Mucosa of stomach (tissue), 1 donor: ENCODE measurements at regions not wholly inside any gene's neighbourhood (a gene's known extent, or its start where the extent isn't known, plus 50 kb on each side); places are given as distances from the start of the nearest gene placed in this dataset.

Experiments
- H3K27me3 ChIP-seq: one replicate; pipeline ENCODE4 v1.7.0; 2013; ENCODE audit warnings: mild to moderate bottlenecking, low read length; ENCODE audit not compliant: control insufficient read depth, insufficient read depth
- H3K36me3 ChIP-seq: one replicate; pipeline ENCODE4 v1.7.0; 2013; ENCODE audit warnings: low read length; ENCODE audit not compliant: control insufficient read depth, insufficient read depth
- H3K4me1 ChIP-seq: one replicate; pipeline ENCODE4 v1.7.0; 2013; ENCODE audit warnings: mild to moderate bottlenecking, low read length; ENCODE audit not compliant: control insufficient read depth, insufficient read depth
- H3K4me3 ChIP-seq: one replicate; pipeline ENCODE4 v1.7.0; 2013; ENCODE audit warnings: low read length
- H3K9ac ChIP-seq: one replicate; pipeline ENCODE4 v1.7.0; 2013; ENCODE audit warnings: mild to moderate bottlenecking, low read length, moderate library complexity
- H3K9me3 ChIP-seq: one replicate; pipeline ENCODE4 v1.7.0; 2013; ENCODE audit warnings: mild to moderate bottlenecking, low read length, moderate library complexity; ENCODE audit not compliant: control insufficient read depth
- donor health status: Pancreatic carcinoma.

- no peaks in the 10 kb centered on the region for H3K9me3 ChIP-seq
- H3K4me1 ChIP-seq = no peaks in the 10 kb centered on the region
- H3K9ac ChIP-seq = no peak overlapping the region
- no peaks in the 10 kb centered on the region for H3K27me3 ChIP-seq
- H3K36me3 ChIP-seq = no peaks in the 10 kb centered on the region
- no peak overlapping the region for H3K4me3 ChIP-seq
Measured at GRCh38 chr22:48755059-48755949, 1072.4 kb downstream of the BRD1 start.

GRCh38 chr22:48754611-48755058 is 1073.0 kb downstream of the BRD1 start:
- H3K4me1 ChIP-seq = no peaks in the 10 kb centered on the region
- H3K36me3 ChIP-seq = no peaks in the 10 kb centered on the region
- H3K27me3 ChIP-seq = no peaks in the 10 kb centered on the region

GRCh38 chr22:48753752-48754517 is 1073.7 kb downstream of the BRD1 start:
- Histone ChIP-seq H3K9me3 (no peaks in the 10 kb centered on the region), H3K27me3 (no peaks in the 10 kb centered on the region), H3K4me3 (no peak overlapping the region), H3K4me1 (no peaks in the 10 kb centered on the region), H3K9ac (no peak overlapping the region), H3K36me3 (no peaks in the 10 kb centered on the region)

More at GRCh38 chr22:48754611-48755058, 1073.0 kb downstream of the BRD1 start:
- H3K4me3 ChIP-seq = no peak overlapping the region
- no peaks in the 10 kb centered on the region for H3K9me3 ChIP-seq
- H3K9ac ChIP-seq = no peak overlapping the region

DNA sequence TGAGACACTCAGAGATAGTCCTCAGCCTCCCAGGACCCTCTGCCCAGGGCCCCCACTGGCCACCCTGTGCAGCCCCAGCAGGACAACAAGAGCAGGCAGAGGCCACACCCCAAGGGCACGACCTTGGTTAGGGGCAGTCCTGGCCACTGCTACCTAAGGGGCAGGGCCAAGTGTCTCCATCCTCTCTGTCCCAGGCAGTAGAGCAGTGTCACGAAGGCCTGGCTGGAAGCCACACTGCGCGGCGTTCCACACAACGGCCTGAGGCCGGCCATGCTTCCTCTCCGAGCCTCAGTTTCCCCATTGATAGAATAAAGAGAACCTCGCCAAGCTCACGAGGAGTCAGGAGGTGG is 1074.3 kb downstream of the BRD1 start:
- H3K4me1 ChIP-seq = no peaks in the 10 kb centered on the region
- H3K9ac ChIP-seq = no peak overlapping the region
- H3K36me3 ChIP-seq = no peaks in the 10 kb centered on the region
- H3K9me3 ChIP-seq = no peaks in the 10 kb centered on the region
- H3K4me3 ChIP-seq = no peak overlapping the region
- H3K27me3 ChIP-seq = no peaks in the 10 kb centered on the region

GRCh38 chr22:48752451-48753380 is 1075.0 kb downstream of the BRD1 start:
- Histone ChIP-seq H3K36me3 (no peaks in the 10 kb centered on the region), H3K27me3 (no peaks in the 10 kb centered on the region), H3K4me1 (no peaks in the 10 kb centered on the region), H3K4me3 (no peak overlapping the region), H3K9ac (no peak overlapping the region), H3K9me3 (no peaks in the 10 kb centered on the region)

- no peaks in the 10 kb centered on the region for H3K4me1 ChIP-seq
- H3K9ac ChIP-seq = no peak overlapping the region
- H3K36me3 ChIP-seq = no peaks in the 10 kb centered on the region
- H3K9me3 ChIP-seq = no peaks in the 10 kb centered on the region
- H3K27me3 ChIP-seq = no peaks in the 10 kb centered on the region
- H3K4me3 ChIP-seq = no peak overlapping the region
Measured at GRCh38 chr22:48751539-48752437, 1075.9 kb downstream of the BRD1 start.

DNA sequence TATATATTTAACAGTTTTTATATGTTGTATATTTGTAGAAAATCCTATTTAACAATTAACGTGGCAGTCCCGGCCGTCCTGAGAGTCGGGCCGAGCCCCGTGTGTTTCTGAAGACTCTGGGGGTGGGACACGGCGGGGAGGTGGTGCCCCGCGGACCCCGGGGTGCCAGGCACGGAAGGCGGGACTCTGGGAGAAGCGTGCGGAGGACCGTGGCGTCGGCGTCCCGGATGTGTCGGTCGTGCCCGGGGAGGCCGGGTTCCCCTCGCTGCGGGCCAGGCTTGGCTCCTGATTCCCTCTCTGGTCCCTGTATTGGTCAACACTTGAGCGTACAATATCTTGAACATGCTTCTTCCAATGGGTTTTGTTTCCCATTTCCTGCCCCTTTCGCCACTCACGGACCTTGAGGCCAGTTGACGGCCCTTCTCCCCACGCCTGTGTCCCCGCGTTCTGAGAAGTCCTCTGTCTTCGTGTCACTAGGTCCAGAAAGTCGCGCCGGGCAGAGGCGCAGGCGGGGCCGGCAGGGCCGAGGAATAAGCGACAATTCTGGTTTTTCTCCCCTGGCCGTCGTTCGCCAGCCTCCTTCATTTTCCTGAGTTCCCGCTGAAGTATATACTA is 1076.7 kb downstream of the BRD1 start:
- no peaks in the 10 kb centered on the region for H3K4me1 ChIP-seq
- H3K4me3 ChIP-seq = no peak overlapping the region
- no peak overlapping the region for H3K9ac ChIP-seq
- H3K9me3 ChIP-seq = no peaks in the 10 kb centered on the region
- no peaks in the 10 kb centered on the region for H3K36me3 ChIP-seq
- no peaks in the 10 kb centered on the region for H3K27me3 ChIP-seq

- Histone ChIP-seq H3K4me3 (no peak overlapping the region), H3K9ac (no peak overlapping the region)
Measured at GRCh38 chr22:48750282-48750681, 1077.4 kb downstream of the BRD1 start.

GRCh38 chr22:48749555-48750227 is 1078.0 kb downstream of the BRD1 start:
- no peaks in the 10 kb centered on the region for H3K9me3 ChIP-seq
- H3K9ac ChIP-seq = no peak overlapping the region
- H3K36me3 ChIP-seq = no peaks in the 10 kb centered on the region
- H3K27me3 ChIP-seq = no peaks in the 10 kb centered on the region
- no peak overlapping the region for H3K4me3 ChIP-seq
- no peaks in the 10 kb centered on the region for H3K4me1 ChIP-seq

More at GRCh38 chr22:48750282-48750681, 1077.4 kb downstream of the BRD1 start:
- no peaks in the 10 kb centered on the region for H3K4me1 ChIP-seq
- H3K9me3 ChIP-seq = no peaks in the 10 kb centered on the region
- no peaks in the 10 kb centered on the region for H3K36me3 ChIP-seq
- H3K27me3 ChIP-seq = no peaks in the 10 kb centered on the region

DNA sequence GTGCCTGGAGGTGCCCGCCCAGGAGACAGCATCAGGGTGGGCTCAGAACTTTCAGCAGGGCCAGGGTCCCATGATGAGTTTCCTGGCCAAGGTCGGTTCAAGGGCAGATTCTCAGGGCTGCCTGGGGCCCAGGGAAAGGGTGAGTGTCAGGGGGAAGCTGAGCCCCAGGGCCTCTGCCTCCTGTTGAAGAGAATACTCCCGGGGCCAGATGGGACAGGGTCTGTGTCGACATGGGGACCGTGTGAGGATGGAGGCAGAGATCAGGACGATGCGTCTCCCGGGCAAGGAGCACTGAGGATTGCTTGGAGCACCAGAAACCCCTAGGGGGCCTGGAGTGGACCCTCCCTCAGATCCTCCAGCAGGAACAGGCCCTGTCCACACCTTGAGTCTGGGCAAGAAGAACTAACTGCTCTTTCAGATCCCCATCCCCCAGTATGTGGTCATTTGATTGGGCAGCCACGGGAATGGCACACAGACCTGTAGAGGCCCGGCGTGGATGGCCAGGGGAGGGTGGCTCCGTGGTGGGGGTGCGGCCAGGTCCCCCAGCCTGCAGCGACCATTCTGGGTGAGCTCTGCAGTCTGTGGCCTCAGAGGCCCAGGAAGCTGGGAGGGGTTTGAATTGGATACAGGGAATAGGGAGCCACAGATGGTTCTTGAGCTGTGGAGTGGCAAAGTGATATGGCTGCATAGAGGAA is 1078.7 kb downstream of the BRD1 start:
- H3K9me3 ChIP-seq = no peaks in the 10 kb centered on the region
- no peaks in the 10 kb centered on the region for H3K4me1 ChIP-seq
- no peaks in the 10 kb centered on the region for H3K27me3 ChIP-seq
- H3K4me3 ChIP-seq = no peak overlapping the region
- no peaks in the 10 kb centered on the region for H3K36me3 ChIP-seq
- H3K9ac ChIP-seq = no peak overlapping the region
